GM23248 (cell line): ENCODE measurements at regions not wholly inside any gene's neighbourhood (a gene's known extent, or its start where the extent isn't known, plus 50 kb on each side); places are given as distances from the start of the nearest gene placed in this dataset.

Experiments
- DNase-seq: peaks from one replicate; pipeline ENCODE4 v3.0.0-alpha.2; 2015
- H2AFZ ChIP-seq: fragments of 200-600 bp; sonication (generic); 2 replicates; pipeline ENCODE4 v1.6.1; 2016; ENCODE audit warnings: antibody characterized with exemption
- H3F3A ChIP-seq: fragments of 200-600 bp; sonication (generic); 2 replicates; pipeline ENCODE4 v1.6.1; 2016; ENCODE audit warnings: mild to moderate bottlenecking, antibody characterized with exemption, mixed run types; ENCODE audit not compliant: insufficient read depth
- H3K27ac ChIP-seq: fragments of 200-600 bp; sonication (generic); 2 replicates; pipeline ENCODE4 v1.5.1; 2016; ENCODE audit warnings: mild to moderate bottlenecking
- H3K27me3 ChIP-seq: fragments of 200-600 bp; sonication (generic); replicated peaks from 2 replicates; pipeline ENCODE4 v1.6.1; 2016; ENCODE audit warnings: mild to moderate bottlenecking; ENCODE audit not compliant: insufficient read depth
- H3K36me3 ChIP-seq: fragments of 200-600 bp; sonication (generic); 2 replicates; pipeline ENCODE4 v1.6.1; 2016; ENCODE audit warnings: low read depth, mild to moderate bottlenecking
- H3K4me1 ChIP-seq: fragments of 200-600 bp; sonication (generic); 2 replicates; pipeline ENCODE4 v1.6.1; 2016; ENCODE audit warnings: mild to moderate bottlenecking; ENCODE audit not compliant: insufficient read depth
- H3K4me2 ChIP-seq: fragments of 200-600 bp; sonication (generic); one replicate; pipeline ENCODE4 v1.6.1; 2016; ENCODE audit warnings: mild to moderate bottlenecking; ENCODE audit not compliant: unreplicated experiment
- H3K4me3 ChIP-seq: fragments of 200-600 bp; sonication (generic); 2 replicates; pipeline ENCODE4 v1.5.1; 2016; ENCODE audit warnings: mild to moderate bottlenecking
- H3K79me2 ChIP-seq: fragments of 200-600 bp; sonication (generic); 2 replicates; pipeline ENCODE4 v1.6.1; 2016; ENCODE audit warnings: mild to moderate bottlenecking; ENCODE audit not compliant: insufficient read depth
- H3K9ac ChIP-seq: fragments of 200-600 bp; sonication (generic); 2 replicates; pipeline ENCODE4 v1.6.1; 2016; ENCODE audit warnings: mild to moderate bottlenecking
- H3K9me2 ChIP-seq: fragments of 200-600 bp; sonication (generic); 2 replicates; pipeline ENCODE4 v1.6.1; 2016; ENCODE audit warnings: mixed run types, mild to moderate bottlenecking, moderate library complexity; ENCODE audit not compliant: insufficient read depth
- H3K9me3 ChIP-seq: fragments of 200-600 bp; sonication (generic); one replicate; pipeline ENCODE4 v1.6.1; 2017; ENCODE audit warnings: low read depth
- H4K20me1 ChIP-seq: fragments of 200-600 bp; sonication (generic); 2 replicates; pipeline ENCODE4 v1.6.0; 2016; ENCODE audit not compliant: insufficient read depth
- EZH2 ChIP-seq: fragments of 200-600 bp; sonication (generic); IDR thresholded peaks from 2 replicates; pipeline ENCODE4 v1.6.1; 2018; ENCODE audit warnings: antibody characterized with exemption, mild to moderate bottlenecking; ENCODE audit not compliant: insufficient read depth, poor library complexity, severe bottlenecking
- EZH2phosphoT487 ChIP-seq: fragments of 200-600 bp; sonication (generic); IDR thresholded peaks from 2 replicates; pipeline ENCODE4 v1.6.1; 2018; ENCODE audit warnings: antibody characterized with exemption, moderate library complexity, mild to moderate bottlenecking, low read depth; ENCODE audit not compliant: insufficient read depth
- WGBS, 2 experiments: methylation state at CpG; one replicate each; pipeline ENCODE4 v1.1.6; 2015 to 2017; ENCODE audit warnings: low lambda C conversion rate in 2 of 2, low coverage in 1 of 2; ENCODE audit errors: missing lambda C conversion rate in 2 of 2; 5-methylcytosine and 5-hydroxymethylcytosine counted together
- in situ Hi-C: fragments of 300-500 bp; cut with MboI; formaldehyde crosslinking; loops from 2 replicates; pipeline ENCODE4 v1.15.0; 2020

GRCh38 chr1:63155437-63155836 is 166.9 kb upstream of the FOXD3 start:
- no peaks in the 10 kb centered on the region for H4K20me1 ChIP-seq
- peaks cover 31% of the 10 kb centered on the region for H3K27me3 ChIP-seq
- H3K9ac ChIP-seq, result no peak overlapping the region
- no peak overlapping the region for H3K4me3 ChIP-seq
- no peaks in the 10 kb centered on the region for H3K4me1 ChIP-seq
- H3F3A ChIP-seq, result no peaks in the 10 kb centered on the region
- no peaks in the 10 kb centered on the region for H3K36me3 ChIP-seq
- no peak overlapping the region for H3K27ac ChIP-seq
- in situ Hi-C loops, result no loop called here
- WGBS, 2 experiments, result 60 to 64% methylated on average over 2 of the region's 2 CpGs
- H3K9me2 ChIP-seq, result no peaks in the 10 kb centered on the region
- no peak overlapping the region for H3K4me2 ChIP-seq
- H2AFZ ChIP-seq, result no peak overlapping the region
- TF ChIP-seq EZH2phosphoT487 (no peak), EZH2 (no peak)
- no peaks in the 10 kb centered on the region for H3K9me3 ChIP-seq
- no peaks in the 10 kb centered on the region for H3K79me2 ChIP-seq
- DNase-seq, result no peak

GRCh38 chr1:63157085-63157484 is 165.3 kb upstream of the FOXD3 start:
- H3K4me1 ChIP-seq, result no peaks in the 10 kb centered on the region
- no peaks in the 10 kb centered on the region for H3F3A ChIP-seq
- no peak overlapping the region for H3K27ac ChIP-seq
- in situ Hi-C loops, result no loop called here
- H3K4me2 ChIP-seq, result no peak overlapping the region
- no peak overlapping the region for H2AFZ ChIP-seq
- 57 to 69% methylated on average over 5 of the region's 5 CpGs for WGBS, 2 experiments
- no peaks in the 10 kb centered on the region for H3K9me2 ChIP-seq
- peaks cover 16% of the 10 kb centered on the region for H3K27me3 ChIP-seq
- H3K4me3 ChIP-seq, result no peak overlapping the region
- no peaks in the 10 kb centered on the region for H3K36me3 ChIP-seq
- no peaks in the 10 kb centered on the region for H3K9me3 ChIP-seq
- no peak overlapping the region for H3K9ac ChIP-seq
- no peaks in the 10 kb centered on the region for H3K79me2 ChIP-seq
- no peak for DNase-seq
- H4K20me1 ChIP-seq, result no peaks in the 10 kb centered on the region
- TF ChIP-seq EZH2phosphoT487 (no peak), EZH2 (no peak)

GRCh38 chr1:63169057-63169456 is 153.3 kb upstream of the FOXD3 start:
- TF ChIP-seq EZH2phosphoT487 (no peak), EZH2 (no peak)
- no peak overlapping the region for H2AFZ ChIP-seq
- no peak overlapping the region for H3K4me2 ChIP-seq
- H3F3A ChIP-seq, result no peaks in the 10 kb centered on the region
- H4K20me1 ChIP-seq, result no peaks in the 10 kb centered on the region
- no peaks in the 10 kb centered on the region for H3K9me3 ChIP-seq
- no peaks in the 10 kb centered on the region for H3K79me2 ChIP-seq
- H3K4me1 ChIP-seq, result no peaks in the 10 kb centered on the region
- H3K9me2 ChIP-seq, result no peaks in the 10 kb centered on the region
- 0 out of 2 replicates have a peak, but pooled peaks cover 9% of the 10 kb centered on the region for H3K27me3 ChIP-seq
- H3K9ac ChIP-seq, result no peak overlapping the region
- WGBS, 2 experiments, result 46 to 52% methylated on average over 6 of the region's 6 CpGs
- in situ Hi-C loops, result no loop called here
- H3K36me3 ChIP-seq, result no peaks in the 10 kb centered on the region
- no peak overlapping the region for H3K4me3 ChIP-seq
- DNase-seq, result no peak
- H3K27ac ChIP-seq, result no peak overlapping the region

GRCh38 chr1:63173161-63173560 is 149.2 kb upstream of the FOXD3 start:
- H3K9me3 ChIP-seq, result no peaks in the 10 kb centered on the region
- no peaks in the 10 kb centered on the region for H4K20me1 ChIP-seq
- H3K79me2 ChIP-seq, result no peaks in the 10 kb centered on the region
- no peak for DNase-seq
- H3K9me2 ChIP-seq, result no peaks in the 10 kb centered on the region
- H3K4me3 ChIP-seq, result no peak overlapping the region
- TF ChIP-seq EZH2phosphoT487 (no peak), EZH2 (no peak)
- no peaks in the 10 kb centered on the region for H3K4me1 ChIP-seq
- no peak overlapping the region for H3K27ac ChIP-seq
- H3K9ac ChIP-seq, result no peak overlapping the region
- no peaks in the 10 kb centered on the region for H3F3A ChIP-seq
- 11 to 19% methylated on average over 1 of the region's 1 CpG for WGBS, 2 experiments
- H3K36me3 ChIP-seq, result no peaks in the 10 kb centered on the region
- 0 out of 2 replicates have a peak, but pooled peaks cover 4% of the 10 kb centered on the region for H3K27me3 ChIP-seq
- in situ Hi-C loops, result no loop called here
- H2AFZ ChIP-seq, result no peak overlapping the region
- H3K4me2 ChIP-seq, result no peak overlapping the region

- Histone ChIP-seq H2AFZ (no peak overlapping the region), H3K79me2 (no peaks in the 10 kb centered on the region), H3K9me2 (no peaks in the 10 kb centered on the region), H3K27me3 (no peaks in the 10 kb centered on the region; the same call in 1 of the 2 replicates), H3K4me3 (no peak overlapping the region), H3K36me3 (no peaks in the 10 kb centered on the region), H3F3A (no peaks in the 10 kb centered on the region), H3K4me1 (no peaks in the 10 kb centered on the region), H3K27ac (no peak overlapping the region), H3K4me2 (no peak overlapping the region), H3K9ac (no peak overlapping the region), H4K20me1 (no peaks in the 10 kb centered on the region), H3K9me3 (no peaks in the 10 kb centered on the region)
- in situ Hi-C loops, result no loop called here
- TF ChIP-seq EZH2phosphoT487 (no peak), EZH2 (no peak)
- no peak for DNase-seq
- 0% methylated on average over 1 of the region's 1 CpG for WGBS, 2 experiments
Measured at GRCh38 chr1:63189677-63190076, 132.7 kb upstream of the FOXD3 start.
